ENCODE measurements at regions not wholly inside any gene's neighbourhood (a gene's known extent, or its start where the extent isn't known, plus 50 kb on each side); places are given as distances from the start of the nearest gene placed in this dataset.

GRCh38 chr7:18163091-18163490, 135.4 kb upstream of the PRPS1L1 start:
- FAIRE-seq (no peak), DNase-seq (no peak)
- Histone ChIP-seq H3K27ac (ENCODE audit: low read depth in 1 of 3, low read length in 2 of 3) (no peak overlapping the region), H3K4me3 (ENCODE audit: low read depth in 1 of 3, low read length in 3 of 3) (no peak overlapping the region), H3K4me1 (ENCODE audit: control insufficient read depth in 3 of 3, insufficient read depth in 2 of 3, low read depth in 1 of 3, low read length in 2 of 3) (no peaks in the 10 kb centered on the region), H3K9me3 (ENCODE audit: control insufficient read depth in 2 of 2, insufficient read depth in 1 of 2, low read depth in 1 of 2, low read length in 1 of 2) (no peaks in the 10 kb centered on the region), H3K27me3 (ENCODE audit: control insufficient read depth in 3 of 3, insufficient read depth in 3 of 3, low read length in 3 of 3) (no peaks in the 10 kb centered on the region), H3K36me3 (ENCODE audit: control insufficient read depth in 3 of 3, insufficient read depth in 2 of 3, low read depth in 1 of 3, low read length in 3 of 3) (no peaks in the 10 kb centered on the region)
- 83 to 96% (median 92%) methylated on average over 3 of the region's 3 CpGs for WGBS, 3 donors

GRCh38 chr7:18165166-18165565, 137.5 kb upstream of the PRPS1L1 start:
- H3K4me3 ChIP-seq (ENCODE audit: low read depth in 1 of 3, low read length in 3 of 3) = no peak overlapping the region
- FAIRE-seq (no peak), DNase-seq (no peak)
- no peaks in the 10 kb centered on the region for H3K4me1 ChIP-seq (ENCODE audit: control insufficient read depth in 3 of 3, insufficient read depth in 2 of 3, low read depth in 1 of 3, low read length in 2 of 3)
- no peak overlapping the region for H3K27ac ChIP-seq (ENCODE audit: low read depth in 1 of 3, low read length in 2 of 3)
- H3K9me3 ChIP-seq (ENCODE audit: control insufficient read depth in 2 of 2, insufficient read depth in 1 of 2, low read depth in 1 of 2, low read length in 1 of 2) = no peaks in the 10 kb centered on the region
- H3K27me3 ChIP-seq (ENCODE audit: control insufficient read depth in 3 of 3, insufficient read depth in 3 of 3, low read length in 3 of 3) = no peaks in the 10 kb centered on the region
- no peaks in the 10 kb centered on the region for H3K36me3 ChIP-seq (ENCODE audit: control insufficient read depth in 3 of 3, insufficient read depth in 2 of 3, low read depth in 1 of 3, low read length in 3 of 3)
- 37 to 62% (median 56%) methylated on average over 1 of the region's 1 CpG for WGBS, 3 donors

- Histone ChIP-seq H3K27me3 (ENCODE audit: control insufficient read depth in 3 of 3, insufficient read depth in 3 of 3, low read length in 3 of 3) (no peaks in the 10 kb centered on the region), H3K4me1 (ENCODE audit: control insufficient read depth in 3 of 3, insufficient read depth in 2 of 3, low read depth in 1 of 3, low read length in 2 of 3) (no peaks in the 10 kb centered on the region), H3K9me3 (ENCODE audit: control insufficient read depth in 2 of 2, insufficient read depth in 1 of 2, low read depth in 1 of 2, low read length in 1 of 2) (no peaks in the 10 kb centered on the region), H3K4me3 (ENCODE audit: low read depth in 1 of 3, low read length in 3 of 3) (no peak overlapping the region), H3K36me3 (ENCODE audit: control insufficient read depth in 3 of 3, insufficient read depth in 2 of 3, low read depth in 1 of 3, low read length in 3 of 3) (no peaks in the 10 kb centered on the region), H3K27ac (ENCODE audit: low read depth in 1 of 3, low read length in 2 of 3) (no peak overlapping the region)
- WGBS, 3 donors = 81 to 85% (median 84%) methylated on average over 3 of the region's 3 CpGs
- no peak for DNase-seq
- no peak for FAIRE-seq
These were observed 138.4 kb upstream of the PRPS1L1 start for GRCh38 chr7:18166002-18166401.

GRCh38 chr7:18167815-18168214, 140.2 kb upstream of the PRPS1L1 start:
- FAIRE-seq (no peak), DNase-seq (no peak)
- H3K9me3 ChIP-seq (ENCODE audit: control insufficient read depth in 2 of 2, insufficient read depth in 1 of 2, low read depth in 1 of 2, low read length in 1 of 2) = no peaks in the 10 kb centered on the region
- H3K4me3 ChIP-seq (ENCODE audit: low read depth in 1 of 3, low read length in 3 of 3) = no peak overlapping the region
- no peaks in the 10 kb centered on the region for H3K27me3 ChIP-seq (ENCODE audit: control insufficient read depth in 3 of 3, insufficient read depth in 3 of 3, low read length in 3 of 3)
- no peaks in the 10 kb centered on the region for H3K4me1 ChIP-seq (ENCODE audit: control insufficient read depth in 3 of 3, insufficient read depth in 2 of 3, low read depth in 1 of 3, low read length in 2 of 3)
- H3K36me3 ChIP-seq (ENCODE audit: control insufficient read depth in 3 of 3, insufficient read depth in 2 of 3, low read depth in 1 of 3, low read length in 3 of 3) = no peaks in the 10 kb centered on the region
- no peak overlapping the region for H3K27ac ChIP-seq (ENCODE audit: low read depth in 1 of 3, low read length in 2 of 3)
- WGBS, 3 donors = 94 to 97% (median 96%) methylated on average over 1 of the region's 1 CpG

- DNase-seq = no peak
- no peak for FAIRE-seq
- Histone ChIP-seq H3K27me3 (ENCODE audit: control insufficient read depth in 3 of 3, insufficient read depth in 3 of 3, low read length in 3 of 3) (no peaks in the 10 kb centered on the region), H3K27ac (ENCODE audit: low read depth in 1 of 3, low read length in 2 of 3) (no peak overlapping the region), H3K36me3 (ENCODE audit: control insufficient read depth in 3 of 3, insufficient read depth in 2 of 3, low read depth in 1 of 3, low read length in 3 of 3) (no peaks in the 10 kb centered on the region), H3K4me3 (ENCODE audit: low read depth in 1 of 3, low read length in 3 of 3) (no peak overlapping the region), H3K4me1 (ENCODE audit: control insufficient read depth in 3 of 3, insufficient read depth in 2 of 3, low read depth in 1 of 3, low read length in 2 of 3) (peaks cover 0 to 8% (median 0%) of the 10 kb centered on the region in 3 donors), H3K9me3 (ENCODE audit: control insufficient read depth in 2 of 2, insufficient read depth in 1 of 2, low read depth in 1 of 2, low read length in 1 of 2) (no peaks in the 10 kb centered on the region)
- 82 to 92% (median 84%) methylated on average over 7 of the region's 7 CpGs for WGBS, 3 donors
These were observed 147.3 kb upstream of the PRPS1L1 start for GRCh38 chr7:18174996-18175395.

- H3K4me3 ChIP-seq (ENCODE audit: low read depth in 1 of 3, low read length in 3 of 3) = no peak overlapping the region
- whole genome bisulfite sequencing, 3 donors = 48 to 59% (median 49%) methylated on average over 2 of the region's 2 CpGs
- no peaks in the 10 kb centered on the region for H3K9me3 ChIP-seq (ENCODE audit: control insufficient read depth in 2 of 2, insufficient read depth in 1 of 2, low read depth in 1 of 2, low read length in 1 of 2)
- no peaks in the 10 kb centered on the region for H3K27me3 ChIP-seq (ENCODE audit: control insufficient read depth in 3 of 3, insufficient read depth in 3 of 3, low read length in 3 of 3)
- DNase-seq (no peak), FAIRE-seq (no peak)
- peaks cover 0 to 8% (median 0%) of the 10 kb centered on the region in 3 donors for H3K4me1 ChIP-seq (ENCODE audit: control insufficient read depth in 3 of 3, insufficient read depth in 2 of 3, low read depth in 1 of 3, low read length in 2 of 3)
- H3K36me3 ChIP-seq (ENCODE audit: control insufficient read depth in 3 of 3, insufficient read depth in 2 of 3, low read depth in 1 of 3, low read length in 3 of 3) = no peaks in the 10 kb centered on the region
- no peak overlapping the region for H3K27ac ChIP-seq (ENCODE audit: low read depth in 1 of 3, low read length in 2 of 3)
These were observed 148.3 kb upstream of the PRPS1L1 start for GRCh38 chr7:18175801-18176450.

- WGBS, 3 donors = 74 to 90% (median 77%) methylated on average over 5 of the region's 5 CpGs
- FAIRE-seq = no peak
- no peak overlapping the region for H3K4me3 ChIP-seq (ENCODE audit: low read depth in 1 of 3, low read length in 3 of 3)
These were observed 149.6 kb upstream of the PRPS1L1 start for GRCh38 chr7:18177129-18177814.

GRCh38 chr7:18177815-18178660, 150.4 kb upstream of the PRPS1L1 start:
- Histone ChIP-seq H3K27me3 (ENCODE audit: control insufficient read depth in 3 of 3, insufficient read depth in 3 of 3, low read length in 3 of 3) (no peaks in the 10 kb centered on the region), H3K4me1 (ENCODE audit: control insufficient read depth in 3 of 3, insufficient read depth in 2 of 3, low read depth in 1 of 3, low read length in 2 of 3) (peaks cover 0 to 8% (median 0%) of the 10 kb centered on the region in 3 donors), H3K4me3 (ENCODE audit: low read depth in 1 of 3, low read length in 3 of 3) (no peak overlapping the region), H3K9me3 (ENCODE audit: control insufficient read depth in 2 of 2, insufficient read depth in 1 of 2, low read depth in 1 of 2, low read length in 1 of 2) (no peaks in the 10 kb centered on the region), H3K36me3 (ENCODE audit: control insufficient read depth in 3 of 3, insufficient read depth in 2 of 3, low read depth in 1 of 3, low read length in 3 of 3) (no peaks in the 10 kb centered on the region), H3K27ac (ENCODE audit: low read depth in 1 of 3, low read length in 2 of 3) (no peak overlapping the region)
- WGBS, 3 donors = 56 to 57% (median 56%) methylated on average over 7 of the region's 7 CpGs
- DNase-seq (no peak), FAIRE-seq (no peak)

More at GRCh38 chr7:18177129-18177814, 149.6 kb upstream of the PRPS1L1 start:
- peaks cover 0 to 8% (median 0%) of the 10 kb centered on the region in 3 donors for H3K4me1 ChIP-seq (ENCODE audit: control insufficient read depth in 3 of 3, insufficient read depth in 2 of 3, low read depth in 1 of 3, low read length in 2 of 3)
- H3K27ac ChIP-seq (ENCODE audit: low read depth in 1 of 3, low read length in 2 of 3) = no peak overlapping the region
- no peak for DNase-seq
- H3K36me3 ChIP-seq (ENCODE audit: control insufficient read depth in 3 of 3, insufficient read depth in 2 of 3, low read depth in 1 of 3, low read length in 3 of 3) = no peaks in the 10 kb centered on the region
- no peaks in the 10 kb centered on the region for H3K9me3 ChIP-seq (ENCODE audit: control insufficient read depth in 2 of 2, insufficient read depth in 1 of 2, low read depth in 1 of 2, low read length in 1 of 2)
- no peaks in the 10 kb centered on the region for H3K27me3 ChIP-seq (ENCODE audit: control insufficient read depth in 3 of 3, insufficient read depth in 3 of 3, low read length in 3 of 3)
